Activated CD4-positive, alpha-beta T cell treated with anti-CD3 and anti-CD28 coated beads for 48 hours (primary cell): ENCODE measurements at regions not wholly inside any gene's neighbourhood (a gene's known extent, or its start where the extent isn't known, plus 50 kb on each side); places are given as distances from the start of the nearest gene placed in this dataset.
"Not testable (repeated sequence)": the region's sequence is repeated elsewhere in the genome, so short reads cannot be mapped to it uniquely, and the experiment has no call there.

Source experiments
- DNase-seq: peaks from one replicate; pipeline ENCODE4 v3.0.0-alpha.2; 2020

DNA sequence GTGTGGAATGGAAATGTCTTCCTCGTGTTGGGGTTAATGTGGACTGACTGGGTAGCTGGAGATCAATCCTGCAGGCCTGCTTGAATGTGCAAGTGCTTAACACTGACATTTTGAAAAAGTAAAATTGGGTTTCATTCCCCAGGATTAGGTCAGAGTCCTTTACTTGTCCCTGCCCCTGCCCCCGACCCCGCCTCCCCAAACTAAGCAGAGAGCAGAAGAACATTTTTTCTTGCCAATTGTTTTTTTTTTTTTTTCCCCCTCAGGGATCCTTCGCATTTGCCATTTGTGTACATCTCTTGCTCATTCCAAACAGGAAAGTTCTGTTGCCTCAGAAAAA lies 147.0 kb upstream of the NR2F2 start:
- DNase-seq: no peak

DNA sequence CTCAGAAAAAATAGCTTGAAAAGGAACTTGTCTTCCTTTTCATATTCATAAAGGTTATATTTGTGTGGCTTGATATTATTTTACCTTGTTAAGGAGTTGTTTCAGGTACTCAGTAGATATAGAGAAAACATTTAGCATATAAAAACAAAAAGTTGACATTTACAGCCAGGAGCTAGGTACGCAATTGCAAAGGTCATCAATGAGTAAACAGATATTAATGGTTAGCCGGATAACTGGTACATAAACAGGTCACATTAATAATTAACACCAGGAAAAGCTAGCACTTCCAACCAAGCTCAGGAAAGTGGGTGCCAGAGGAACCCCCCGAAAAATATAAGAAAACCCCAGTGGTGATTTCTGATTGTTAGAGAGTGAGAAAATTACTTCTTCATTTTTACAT lies 146.6 kb upstream of the NR2F2 start:
- DNase-seq: no peak

DNA sequence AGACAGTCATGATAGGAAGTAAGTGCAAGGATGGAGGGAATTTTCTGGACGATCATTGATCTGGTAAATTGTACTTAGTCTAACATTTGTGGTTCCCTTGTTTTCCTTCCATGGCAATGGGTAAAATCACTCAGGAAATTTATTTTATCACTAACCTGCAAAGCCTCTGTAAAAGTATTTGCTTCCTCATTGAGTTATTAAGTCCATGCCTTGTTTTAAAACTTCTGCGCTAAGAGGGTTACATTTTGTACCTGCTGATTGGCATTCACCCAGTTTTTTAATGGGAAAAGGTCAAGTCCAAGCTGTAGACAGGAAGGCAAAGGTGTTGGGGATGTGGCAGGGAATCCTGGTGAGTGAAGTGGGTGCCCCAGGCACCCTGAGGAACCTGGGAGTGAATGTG lies 146.2 kb upstream of the NR2F2 start:
- DNase-seq: no peak

DNA sequence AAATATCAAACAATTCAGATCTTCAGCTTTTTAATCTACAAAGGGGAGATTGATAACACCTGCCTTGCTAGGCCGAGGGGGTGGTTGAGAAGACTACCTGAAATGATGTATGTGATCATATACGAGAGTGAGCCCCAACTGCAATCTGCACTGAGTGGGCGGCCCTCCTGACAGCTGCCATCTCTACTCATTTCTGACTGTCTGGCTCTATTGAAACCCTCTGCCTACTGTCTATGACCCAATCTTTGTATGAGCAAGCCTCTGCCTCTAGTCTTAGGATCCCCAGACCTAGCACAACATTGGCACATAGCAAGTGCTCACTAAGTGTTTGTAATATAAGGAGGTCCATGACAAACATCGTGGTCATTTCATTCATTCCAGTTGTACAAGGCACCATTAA lies 144.4 kb upstream of the NR2F2 start:
- no peak for DNase-seq

DNA sequence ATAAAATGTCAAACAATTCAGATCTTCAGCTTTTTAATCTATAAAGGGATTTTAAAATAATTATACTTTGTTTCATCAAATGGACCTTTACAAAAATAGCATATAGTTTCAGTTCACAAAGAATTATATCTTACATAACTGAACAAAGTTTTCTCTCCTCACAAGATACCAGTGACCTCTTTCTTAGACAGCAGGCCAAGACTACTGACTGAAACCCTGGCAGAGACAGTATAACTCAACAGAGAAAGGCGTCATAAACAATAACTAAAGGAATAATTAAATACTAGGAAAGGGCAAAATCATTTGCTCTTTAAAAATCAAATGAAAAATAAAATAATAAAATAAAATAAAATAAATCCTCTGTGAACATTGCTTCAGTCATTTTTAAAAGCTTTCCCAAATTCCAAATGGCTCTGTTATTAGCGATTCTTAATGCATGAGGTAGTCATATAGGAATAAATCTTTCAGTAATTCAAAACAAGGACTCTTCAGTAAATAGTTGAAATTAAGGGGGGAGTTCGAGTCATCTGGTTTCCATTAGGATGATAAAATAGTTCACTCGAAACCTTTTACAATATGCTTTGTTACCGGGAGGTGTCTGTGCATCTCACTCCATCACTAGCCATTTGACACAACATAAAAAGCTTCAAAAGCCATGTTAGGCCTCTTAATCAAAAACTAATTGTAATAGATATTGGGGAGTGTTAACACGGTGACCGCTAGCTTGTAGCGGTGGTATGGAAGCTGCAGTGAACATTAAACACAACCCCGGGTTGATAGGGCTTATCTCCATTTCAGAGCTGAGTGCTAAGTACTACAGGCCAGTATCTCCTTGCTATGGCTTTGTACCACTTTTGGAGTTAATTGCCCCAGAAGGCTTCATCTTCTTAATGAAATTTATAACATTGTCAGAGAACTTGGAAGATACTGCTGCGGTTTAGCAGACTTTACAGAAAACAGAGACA lies 142.9 kb upstream of the NR2F2 start:
- no peak for DNase-seq

DNA sequence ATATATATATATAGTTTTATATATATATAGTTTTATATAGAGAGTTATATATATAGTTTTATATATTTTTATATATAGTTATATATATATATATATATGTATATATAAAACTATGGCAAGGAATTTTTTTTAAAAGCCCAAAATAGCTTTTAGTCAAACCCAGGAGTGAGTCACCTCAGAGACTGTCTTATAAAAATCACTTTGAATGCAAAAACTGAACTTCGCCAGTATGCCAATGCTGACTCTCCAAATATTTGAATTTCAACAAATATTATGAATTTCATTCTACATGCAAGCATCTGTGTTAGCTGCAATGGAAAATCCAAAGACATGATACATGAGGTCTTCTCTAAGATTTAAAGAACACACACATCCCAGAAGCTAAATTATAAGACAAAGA lies 132.8 kb upstream of the NR2F2 start:
- DNase-seq: no peak

DNA sequence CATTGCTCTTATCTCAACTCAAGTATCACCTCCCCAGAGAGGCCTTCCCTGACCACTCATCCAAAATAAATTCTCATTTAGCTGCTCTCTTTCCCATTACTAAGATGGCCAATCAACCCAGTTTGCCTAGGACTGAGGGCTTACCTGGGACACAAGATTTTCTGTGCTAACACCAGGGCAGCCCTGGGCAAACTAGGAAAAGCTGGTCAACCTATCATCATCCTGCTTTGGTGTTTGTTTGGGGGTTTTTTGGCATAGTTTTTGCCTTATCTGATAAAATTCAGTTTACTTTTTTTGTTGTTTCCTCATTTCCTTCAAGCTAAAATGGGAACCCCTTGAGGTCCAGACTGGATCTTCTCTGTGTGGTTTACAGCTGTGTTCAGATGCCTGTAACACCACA lies 131.4 kb upstream of the NR2F2 start:
- DNase-seq: no peak

DNA sequence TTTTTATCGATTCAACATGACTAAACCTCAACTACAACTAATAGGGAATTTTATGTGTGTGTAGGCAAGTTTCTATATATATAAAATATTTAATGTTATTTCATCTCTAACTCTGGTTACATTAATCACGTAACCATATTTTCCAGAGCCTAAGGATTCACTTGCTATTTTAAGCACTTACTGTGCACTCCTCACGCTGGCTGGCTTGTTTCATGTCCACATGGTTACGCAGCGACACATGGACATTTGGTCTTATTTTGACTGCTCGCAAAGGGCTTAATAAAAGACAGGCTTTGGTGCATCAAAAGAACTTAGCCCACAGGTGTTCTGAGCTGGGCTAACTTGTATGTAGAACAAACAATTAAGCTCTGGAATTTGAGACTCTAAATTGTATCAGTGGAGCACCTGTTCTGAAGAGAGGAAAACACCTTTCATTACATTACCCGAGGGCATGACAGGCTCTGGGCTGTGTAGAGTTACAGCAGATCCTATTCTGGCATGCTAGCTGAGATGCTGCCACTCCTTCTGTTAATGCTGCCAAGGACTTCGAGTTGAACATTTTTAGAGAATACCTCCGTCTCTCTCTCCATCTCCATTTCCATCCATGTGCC lies 130.0 kb upstream of the NR2F2 start:
- DNase-seq: no peak

DNA sequence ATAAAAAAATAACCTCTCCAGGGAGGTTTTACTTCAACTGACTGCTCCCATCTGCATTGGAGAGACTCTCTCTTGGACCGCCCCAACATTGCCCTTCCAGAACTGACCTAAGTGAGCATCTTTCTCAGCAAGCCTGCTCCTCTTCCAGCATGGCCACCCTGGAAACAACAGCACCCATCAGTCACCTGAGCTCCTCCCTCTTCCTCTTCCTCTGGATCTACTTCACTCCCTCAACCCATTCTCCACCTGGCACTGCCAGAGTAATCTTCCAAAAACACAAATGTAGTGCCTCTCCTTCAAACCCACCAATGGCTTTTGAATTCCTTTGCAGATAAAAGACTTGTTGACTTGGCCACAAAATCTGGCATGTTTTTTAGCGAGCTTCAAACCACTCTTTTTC lies 128.8 kb upstream of the NR2F2 start:
- DNase-seq: no peak

DNA sequence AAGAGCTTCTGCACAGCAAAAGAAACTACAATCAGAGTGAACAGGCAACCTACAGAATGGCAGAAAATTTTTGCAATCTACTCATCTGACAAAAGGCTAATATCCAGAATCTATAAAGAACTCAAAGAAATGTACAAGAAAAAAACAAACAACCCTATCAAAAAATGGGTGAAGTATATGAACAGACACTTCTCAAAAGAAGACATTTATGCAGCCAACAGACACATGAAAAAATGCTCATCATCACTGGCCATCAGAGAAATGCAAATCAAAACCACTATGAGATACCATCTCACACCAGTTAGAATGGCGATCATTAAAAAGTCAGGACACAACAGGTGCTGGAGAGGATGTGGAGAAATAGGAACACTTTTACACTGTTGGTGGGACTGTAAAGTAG lies 124.9 kb upstream of the NR2F2 start:
- DNase-seq: not testable (repeated sequence)

DNA sequence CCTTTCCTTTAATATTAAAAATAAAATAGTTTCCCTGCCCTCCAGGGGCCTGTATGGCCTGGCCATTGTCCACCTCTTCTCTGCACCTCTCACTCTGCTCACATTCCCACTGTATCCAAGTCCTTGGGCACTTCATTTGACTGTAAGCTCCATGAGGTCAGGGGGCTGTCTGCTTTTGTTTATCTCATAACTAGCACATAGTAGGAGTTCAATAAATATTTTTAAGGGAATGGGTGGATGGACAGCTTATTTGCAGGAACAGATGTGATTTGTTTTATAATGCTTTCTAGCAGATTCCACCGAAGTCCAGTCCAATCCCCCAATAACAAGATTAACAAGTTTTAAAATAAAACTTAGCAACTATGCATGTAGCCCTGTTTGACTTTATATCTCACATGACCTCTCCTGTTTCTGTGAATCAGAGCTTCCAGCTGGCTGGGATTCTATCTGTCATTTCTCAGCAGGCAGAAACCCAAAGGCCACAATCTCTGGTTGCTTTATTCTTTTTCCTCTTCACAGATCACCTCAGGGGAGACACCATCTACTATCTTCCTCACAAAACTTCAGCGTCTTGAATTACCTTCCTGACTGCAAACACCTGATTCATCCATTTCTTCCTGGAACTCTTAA lies 123.0 kb upstream of the NR2F2 start:
- no peak for DNase-seq

DNA sequence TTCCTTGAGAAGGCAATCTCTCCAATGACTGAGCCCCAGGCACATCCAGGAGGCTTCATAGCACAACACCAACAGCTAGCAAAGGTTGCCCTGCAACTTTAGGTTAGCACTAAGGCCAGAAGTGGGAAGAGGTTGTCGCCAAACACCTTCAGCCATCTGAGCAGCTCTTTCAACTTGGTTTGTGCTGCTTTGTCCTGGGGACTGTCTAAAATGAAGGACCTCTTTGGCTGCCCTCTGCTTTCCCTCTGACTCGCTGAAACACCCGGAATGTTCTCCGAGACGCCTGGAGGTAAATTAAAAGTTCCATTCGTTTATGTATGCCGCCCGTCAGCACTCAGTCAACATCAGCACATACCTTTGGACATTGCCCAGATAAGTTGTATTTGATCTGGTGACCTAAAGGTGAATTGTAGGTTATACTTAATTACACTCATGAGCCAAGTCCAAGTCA lies 121.2 kb upstream of the NR2F2 start:
- no peak for DNase-seq

DNA sequence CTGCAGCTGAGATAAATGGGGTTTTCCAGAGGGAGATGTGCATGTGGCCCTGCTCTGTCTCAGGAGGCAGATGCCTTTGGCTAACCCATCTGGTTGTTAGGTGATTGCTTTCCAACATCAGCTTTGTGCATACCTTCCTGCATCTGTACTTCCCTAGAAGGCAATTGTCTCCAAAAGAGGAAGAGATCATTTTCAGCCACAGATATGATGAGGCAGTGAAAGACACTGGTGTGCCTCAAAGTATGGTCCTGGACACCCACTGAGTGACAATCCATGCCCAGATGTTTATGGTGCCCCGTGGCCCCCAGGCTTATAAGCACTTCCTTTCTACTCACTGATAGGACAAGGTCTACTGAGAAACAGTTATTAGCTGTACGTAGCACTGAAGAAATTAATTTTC lies 117.5 kb upstream of the NR2F2 start:
- DNase-seq: no peak

DNA sequence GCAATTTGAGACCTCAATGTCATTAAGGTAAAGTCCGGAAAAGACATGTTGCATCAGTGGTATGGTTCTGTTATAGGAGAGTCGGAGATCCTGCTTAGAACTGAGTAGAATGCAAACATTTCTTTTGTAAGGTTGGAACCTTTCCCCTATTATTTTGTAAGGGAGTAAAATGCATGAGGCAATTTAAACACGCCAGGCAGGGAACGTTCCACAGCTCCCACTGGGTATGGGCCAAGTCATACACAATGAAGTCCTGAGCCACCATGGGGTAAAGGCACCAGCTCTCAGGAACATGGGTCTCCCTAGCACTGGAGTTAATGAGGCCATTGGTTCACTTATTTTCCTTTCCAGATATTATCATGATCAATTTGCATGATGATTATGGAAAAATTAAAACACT lies 116.6 kb upstream of the NR2F2 start:
- DNase-seq: no peak

DNA sequence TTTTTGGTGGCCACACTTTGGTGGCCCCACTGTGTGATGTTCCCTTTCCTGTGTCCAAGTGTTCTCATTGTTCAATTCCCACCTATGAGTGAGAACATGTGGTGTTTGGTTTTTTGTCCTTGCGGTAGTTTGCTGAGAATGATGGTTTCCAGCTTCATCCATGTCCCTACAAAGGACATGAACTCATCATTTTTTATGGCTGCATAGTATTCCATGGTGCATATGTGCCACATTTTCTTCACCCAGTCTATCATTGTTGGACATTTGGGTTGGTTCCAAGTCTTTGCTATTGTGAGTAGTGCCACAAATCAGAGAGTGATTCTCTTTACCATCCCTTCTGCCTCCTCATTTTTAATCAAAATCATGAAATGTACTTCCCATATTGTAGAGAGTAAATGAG lies 114.0 kb upstream of the NR2F2 start:
- DNase-seq: not testable (repeated sequence)

DNA sequence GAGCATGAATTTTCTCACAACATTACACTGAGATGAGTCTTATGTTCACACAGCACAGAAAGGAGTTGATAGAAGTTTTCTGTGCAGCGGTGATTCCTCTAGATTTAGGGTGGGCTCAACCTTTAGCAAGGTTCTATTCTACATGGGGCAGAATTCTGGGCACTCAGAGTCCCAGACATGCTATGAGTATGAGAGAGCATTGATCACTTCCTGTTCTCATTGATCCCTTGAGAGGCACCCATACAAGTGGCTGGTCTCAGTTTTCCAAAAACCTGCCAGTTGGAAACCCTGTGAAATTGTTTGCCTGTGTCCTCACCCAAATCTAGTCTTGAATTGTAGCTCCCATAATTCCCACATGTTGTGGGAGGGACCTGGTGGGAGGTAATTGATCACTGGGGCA lies 112.5 kb upstream of the NR2F2 start:
- DNase-seq: no peak

DNA sequence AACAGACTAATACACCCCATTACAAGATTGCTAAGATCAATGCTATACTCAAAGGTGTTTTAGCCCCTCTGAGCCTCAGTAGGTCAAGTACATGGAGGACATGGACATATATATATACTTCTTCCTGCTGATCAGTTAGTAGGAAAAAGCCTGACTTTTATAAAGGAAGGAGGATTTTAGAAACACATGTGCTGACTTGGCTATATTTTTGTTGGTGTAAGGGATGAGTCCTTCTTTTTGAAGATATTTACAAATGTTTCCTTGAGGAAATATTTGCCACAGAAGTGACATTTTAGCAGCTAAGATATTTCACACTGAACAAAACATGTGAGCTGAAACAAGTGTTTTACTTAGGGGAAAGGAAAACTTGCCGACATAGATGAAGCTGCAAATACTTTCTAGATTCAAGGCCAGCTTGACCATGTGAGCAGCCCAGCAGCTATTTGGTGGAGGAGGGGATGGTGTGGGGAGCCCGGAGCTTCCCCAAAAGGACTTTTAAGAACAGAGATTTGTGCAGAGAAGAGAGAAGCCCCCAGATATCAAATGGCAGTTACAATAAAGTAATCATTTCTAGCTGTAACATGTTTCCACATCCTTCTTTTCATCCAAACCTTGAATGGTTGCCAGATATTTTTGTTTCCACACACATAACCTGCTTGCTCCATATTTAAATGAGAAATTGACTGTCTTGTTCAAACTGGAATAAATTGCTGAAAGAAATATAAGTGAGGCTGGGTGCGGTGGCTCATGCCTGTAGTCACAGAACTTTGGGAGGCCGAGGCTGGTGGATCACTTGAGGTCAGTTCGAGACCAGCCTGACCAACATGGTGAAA lies 111.7 kb upstream of the NR2F2 start:
- DNase-seq: no peak

DNA sequence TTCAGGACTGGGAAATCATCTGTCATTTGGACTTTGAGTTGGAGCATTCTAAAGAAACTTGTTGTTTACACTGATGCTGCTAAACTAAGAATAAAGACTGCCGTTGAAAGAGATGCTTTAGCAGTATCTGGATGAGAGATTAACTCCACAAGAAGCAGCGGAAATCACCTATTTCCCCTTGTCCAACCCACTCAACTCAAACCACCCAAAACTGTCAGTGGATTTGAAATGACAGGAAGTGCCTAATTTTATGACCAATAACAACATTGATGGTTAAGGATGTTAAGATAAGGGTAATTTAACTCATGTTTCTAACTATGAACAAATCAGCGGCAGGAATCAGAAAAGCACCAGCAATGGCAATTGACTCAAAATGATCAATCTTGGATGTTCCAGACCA lies 110.8 kb upstream of the NR2F2 start:
- DNase-seq: no peak

DNA sequence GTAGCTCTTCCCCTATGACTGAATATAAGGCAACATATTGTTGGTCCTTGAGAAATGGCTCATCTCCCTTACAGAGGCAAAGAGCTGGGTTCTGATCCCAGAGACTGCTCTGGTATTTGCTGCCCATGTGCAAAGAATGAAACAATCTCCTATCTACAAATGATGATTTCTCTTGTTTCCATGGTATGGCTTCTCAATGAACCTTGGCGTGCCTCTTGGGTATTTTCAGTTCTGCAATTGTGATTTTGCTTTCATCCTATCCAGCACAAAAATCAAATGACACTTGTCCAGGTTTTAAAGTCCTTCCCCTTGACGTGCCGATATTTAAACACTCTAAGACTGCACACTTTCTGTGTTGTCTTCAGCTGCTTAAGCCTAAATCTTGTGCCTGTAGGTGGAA lies 109.8 kb upstream of the NR2F2 start:
- no peak for DNase-seq

DNA sequence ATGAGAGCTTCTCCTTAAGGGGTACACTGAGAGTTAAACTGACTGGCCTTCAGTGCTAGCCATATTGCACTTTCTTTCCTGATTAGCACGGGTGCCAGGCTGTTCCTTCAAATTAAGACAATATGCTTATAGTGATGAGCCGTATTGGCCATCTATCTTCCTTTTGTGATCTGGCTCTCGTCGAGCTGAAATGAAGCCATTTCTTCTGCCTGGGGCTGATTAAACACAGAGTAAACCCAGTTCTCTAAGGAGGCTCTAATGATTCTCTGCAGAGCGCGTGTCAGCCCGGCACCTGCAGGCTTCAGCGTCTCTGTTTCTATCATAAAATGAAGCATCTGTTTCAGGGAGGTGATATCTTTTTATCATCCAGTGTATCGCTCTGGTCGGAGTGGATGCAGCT lies 107.5 kb upstream of the NR2F2 start:
- no peak for DNase-seq

DNA sequence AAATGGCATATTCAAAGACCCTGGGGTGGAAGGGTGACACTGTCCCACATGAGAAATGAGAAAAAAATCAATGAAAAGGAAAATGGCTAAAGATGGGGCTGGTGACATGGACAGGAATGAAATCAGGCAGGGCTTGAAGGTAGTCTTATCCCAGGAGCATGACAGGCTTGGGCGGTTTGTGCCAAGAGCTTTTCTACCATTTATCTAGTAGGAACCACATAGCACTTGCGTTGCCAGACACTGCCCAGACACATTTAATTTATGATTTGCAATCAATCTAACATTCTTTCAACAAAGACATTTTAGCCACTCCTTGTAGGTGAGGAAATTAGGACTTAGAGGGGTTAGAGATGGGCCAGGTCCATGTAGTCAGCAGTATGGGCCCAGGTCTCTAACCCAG lies 106.6 kb upstream of the NR2F2 start:
- DNase-seq: no peak

DNA sequence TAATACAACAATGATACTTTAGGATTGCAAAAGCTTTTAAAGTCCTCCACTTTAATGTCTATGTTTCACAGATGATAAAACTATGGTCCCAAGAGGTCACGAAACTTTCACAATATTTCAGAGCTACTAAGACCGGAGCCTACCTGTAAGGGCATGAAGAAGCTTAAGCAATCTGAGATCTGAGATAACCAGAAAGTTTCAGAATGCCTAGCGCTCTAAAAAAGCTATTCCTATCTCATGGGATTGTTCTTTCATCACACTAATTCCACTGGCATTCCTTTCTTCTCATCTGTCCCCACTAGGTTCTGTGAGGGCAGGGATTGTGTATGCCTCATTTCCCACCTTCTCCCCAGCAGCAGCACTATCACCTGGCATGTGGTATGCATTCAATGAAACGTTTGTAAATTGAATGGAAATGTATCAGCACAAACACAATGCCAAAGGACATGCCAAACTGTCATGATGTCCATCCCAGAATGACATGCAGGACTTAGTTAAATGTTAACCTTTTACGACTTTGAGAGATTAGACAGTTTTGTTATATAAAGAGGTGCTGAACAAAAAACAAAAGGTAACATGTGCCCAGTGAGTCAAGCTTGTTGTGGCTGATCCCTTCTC lies 104.7 kb upstream of the NR2F2 start:
- DNase-seq: no peak
